BLaER1 treated with 17β-estradiol and CSF1 and Interleukin-3, amounts not matched to agents 10 nM and 100 nM (cell line): ENCODE measurements at regions not wholly inside any gene's neighbourhood (a gene's known extent, or its start where the extent isn't known, plus 50 kb on each side); places are given as distances from the start of the nearest gene placed in this dataset.

Source experiments
- H3K27ac ChIP-seq, 11 experiments: shearing (Covaris generic); formaldehyde crosslinking; 2 replicates each; pipeline ENCODE4 v1.8.1; 2022
- H3K27me3 ChIP-seq, 11 experiments: shearing (Covaris generic); formaldehyde crosslinking; 2 replicates each; pipeline ENCODE4 v1.8.1; 2022
- H3K36me3 ChIP-seq, 11 experiments: shearing (Covaris generic); formaldehyde crosslinking; 2 replicates each; pipeline ENCODE4 v1.8.1; 2022
- H3K4me1 ChIP-seq, 10 experiments: shearing (Covaris generic); formaldehyde crosslinking; 2 replicates each; pipeline ENCODE4 v1.8.1; 2022
- H3K4me2 ChIP-seq, 11 experiments: shearing (Covaris generic); formaldehyde crosslinking; 2 replicates each; pipeline ENCODE4 v1.8.1; 2022
- H3K4me3 ChIP-seq, 10 experiments: shearing (Covaris generic); formaldehyde crosslinking; 2 replicates each; pipeline ENCODE4 v1.8.1; 2022
- H3K9ac ChIP-seq, 11 experiments: shearing (Covaris generic); formaldehyde crosslinking; 2 replicates each; pipeline ENCODE4 v1.8.1; 2022
- H3K9me3 ChIP-seq, 11 experiments: shearing (Covaris generic); formaldehyde crosslinking; replicated peaks in 1 of 11; 2 replicates each; pipeline ENCODE4 v1.8.1; 2022
- H4K20me1 ChIP-seq, 11 experiments: shearing (Covaris generic); formaldehyde crosslinking; 2 replicates each; pipeline ENCODE4 v1.8.1; 2022
- Cebpa-rat ChIP-seq, 11 experiments: shearing (Covaris generic); IDR thresholded peaks; 2 replicates each; pipeline ENCODE4 v1.8.1; 2022

GRCh38 chr14:25116607-25117006, 66.7 kb upstream of the STXBP6 start:
- Histone ChIP-seq H3K4me2 (no peak overlapping the region), H4K20me1 (no peaks in the 10 kb centered on the region), H3K36me3 (no peaks in the 10 kb centered on the region), H3K9me3 (0 out of 22 replicates have a peak, but pooled peaks cover 0 to 4% (median 0%) of the 10 kb centered on the region in 11 experiments), H3K27me3 (no peaks in the 10 kb centered on the region), H3K9ac (no peak overlapping the region), H3K4me3 (no peak overlapping the region), H3K4me1 (peaks cover 0 to 1% (median 0%) of the 10 kb centered on the region in 10 experiments; a peak in 2 of 20 replicates), H3K27ac (no peak overlapping the region)
- no peak for TF ChIP-seq Cebpa-rat (IDR thresholded peaks at IDR 0.05)

GRCh38 chr14:25113394-25113793, 63.4 kb upstream of the STXBP6 start:
- H3K4me1 ChIP-seq, result no peaks in the 10 kb centered on the region
- no peaks in the 10 kb centered on the region for H3K27me3 ChIP-seq
- TF ChIP-seq Cebpa-rat (IDR thresholded peaks at IDR 0.05), result no peak
- no peaks in the 10 kb centered on the region for H3K36me3 ChIP-seq
- no peak overlapping the region for H3K4me2 ChIP-seq
- 0 out of 22 replicates have a peak, but pooled peaks cover 0 to 4% (median 0%) of the 10 kb centered on the region in 11 experiments for H3K9me3 ChIP-seq
- no peak overlapping the region for H3K27ac ChIP-seq
- H4K20me1 ChIP-seq, result no peaks in the 10 kb centered on the region
- no peak overlapping the region for H3K9ac ChIP-seq
- H3K4me3 ChIP-seq, result no peak overlapping the region

- Histone ChIP-seq H3K9me3 (0 out of 22 replicates have a peak, but pooled peaks cover 0 to 4% (median 0%) of the 10 kb centered on the region in 11 experiments), H3K4me2 (no peak overlapping the region), H3K27me3 (no peaks in the 10 kb centered on the region), H3K4me3 (no peak overlapping the region), H3K4me1 (no peaks in the 10 kb centered on the region), H3K36me3 (no peaks in the 10 kb centered on the region), H4K20me1 (no peaks in the 10 kb centered on the region), H3K9ac (no peak overlapping the region), H3K27ac (no peak overlapping the region)
- no peak for TF ChIP-seq Cebpa-rat (IDR thresholded peaks at IDR 0.05)
These were observed 61.2 kb upstream of the STXBP6 start for GRCh38 chr14:25111061-25111601.

- H3K36me3 ChIP-seq, result no peaks in the 10 kb centered on the region
- H3K4me3 ChIP-seq, result no peak overlapping the region
- H3K27me3 ChIP-seq, result no peaks in the 10 kb centered on the region
- 0 out of 22 replicates have a peak, but pooled peaks cover 0 to 3% (median 0%) of the 10 kb centered on the region in 11 experiments for H3K9me3 ChIP-seq
- H3K27ac ChIP-seq, result no peak overlapping the region
- no peaks in the 10 kb centered on the region for H4K20me1 ChIP-seq
- no peak overlapping the region for H3K4me2 ChIP-seq
- no peak for TF ChIP-seq Cebpa-rat (IDR thresholded peaks at IDR 0.05)
- no peaks in the 10 kb centered on the region for H3K4me1 ChIP-seq
- H3K9ac ChIP-seq, result no peak overlapping the region
These were observed 60.2 kb upstream of the STXBP6 start for GRCh38 chr14:25110106-25110505.

GRCh38 chr14:25108959-25109358, 59.0 kb upstream of the STXBP6 start:
- Histone ChIP-seq H3K4me3 (no peak overlapping the region), H3K36me3 (no peaks in the 10 kb centered on the region), H3K4me1 (no peaks in the 10 kb centered on the region), H3K4me2 (no peak overlapping the region), H4K20me1 (no peaks in the 10 kb centered on the region), H3K9me3 (0 out of 22 replicates have a peak, but pooled peaks cover 0 to 4% (median 0%) of the 10 kb centered on the region in 11 experiments), H3K9ac (no peak overlapping the region), H3K27ac (no peak overlapping the region), H3K27me3 (no peaks in the 10 kb centered on the region)
- no peak for TF ChIP-seq Cebpa-rat (IDR thresholded peaks at IDR 0.05)

- Histone ChIP-seq H3K27me3 (no peaks in the 10 kb centered on the region), H3K27ac (no peak overlapping the region), H3K4me1 (peaks cover 0 to 4% (median 0%) of the 10 kb centered on the region in 10 experiments; a peak in 1 of 20 replicates), H3K36me3 (no peaks in the 10 kb centered on the region), H3K9ac (no peak overlapping the region), H4K20me1 (no peaks in the 10 kb centered on the region), H3K4me2 (no peak overlapping the region), H3K9me3 (0 out of 22 replicates have a peak, but pooled peaks cover 0 to 4% (median 0%) of the 10 kb centered on the region in 11 experiments), H3K4me3 (no peak overlapping the region)
- no peak for TF ChIP-seq Cebpa-rat (IDR thresholded peaks at IDR 0.05)
These were observed 58.3 kb upstream of the STXBP6 start for GRCh38 chr14:25108291-25108690.

- H3K9ac ChIP-seq, result no peak overlapping the region
- peak overlapping the region in 1 of 11 experiments; percentile 7; a peak in 1 of 22 replicates for H3K4me2 ChIP-seq
- H3K36me3 ChIP-seq, result no peaks in the 10 kb centered on the region
- no peaks in the 10 kb centered on the region for H4K20me1 ChIP-seq
- no peaks in the 10 kb centered on the region for H3K27me3 ChIP-seq
- H3K4me1 ChIP-seq, result peaks cover 0 to 5% (median 0%) of the 10 kb centered on the region in 10 experiments; a peak in 1 of 20 replicates
- TF ChIP-seq Cebpa-rat (IDR thresholded peaks at IDR 0.05), result no peak
- no peak overlapping the region for H3K27ac ChIP-seq
- 0 out of 22 replicates have a peak, but pooled peaks cover 0 to 5% (median 0%) of the 10 kb centered on the region in 11 experiments for H3K9me3 ChIP-seq
- H3K4me3 ChIP-seq, result no peak overlapping the region
These were observed 53.9 kb upstream of the STXBP6 start for GRCh38 chr14:25103820-25104219.

- Histone ChIP-seq H3K9me3 (0 out of 22 replicates have a peak, but pooled peaks cover 0 to 5% (median 0%) of the 10 kb centered on the region in 11 experiments), H3K36me3 (no peaks in the 10 kb centered on the region), H3K4me1 (peaks cover 0 to 5% (median 0%) of the 10 kb centered on the region in 10 experiments; a peak in 1 of 20 replicates), H4K20me1 (no peaks in the 10 kb centered on the region), H3K4me2 (peak overlapping the region in 2 of 11 experiments; percentile 7 to 12; a peak in 2 of 22 replicates), H3K27me3 (no peaks in the 10 kb centered on the region), H3K9ac (no peak overlapping the region), H3K4me3 (no peak overlapping the region), H3K27ac (no peak overlapping the region)
- TF ChIP-seq Cebpa-rat (IDR thresholded peaks at IDR 0.05), result no peak
These were observed 53.3 kb upstream of the STXBP6 start for GRCh38 chr14:25103271-25103670.

GRCh38 chr14:25102788-25103187, 52.8 kb upstream of the STXBP6 start:
- Histone ChIP-seq H3K4me1 (peaks cover 0 to 5% (median 0%) of the 10 kb centered on the region in 10 experiments; a peak in 1 of 20 replicates), H3K4me3 (no peak overlapping the region), H4K20me1 (no peaks in the 10 kb centered on the region), H3K27me3 (no peaks in the 10 kb centered on the region), H3K9me3 (0 out of 22 replicates have a peak, but pooled peaks cover 0 to 5% (median 0%) of the 10 kb centered on the region in 11 experiments), H3K27ac (no peak overlapping the region), H3K9ac (no peak overlapping the region), H3K4me2 (no peak overlapping the region), H3K36me3 (no peaks in the 10 kb centered on the region)
- TF ChIP-seq Cebpa-rat (IDR thresholded peaks at IDR 0.05), result no peak

GRCh38 chr14:25101276-25101675, 51.3 kb upstream of the STXBP6 start:
- no peak overlapping the region for H3K4me2 ChIP-seq
- H3K4me1 ChIP-seq, result peaks cover 0 to 6% (median 3%) of the 10 kb centered on the region in 10 experiments; a peak in 15 of 20 replicates
- no peak overlapping the region for H3K27ac ChIP-seq
- no peaks in the 10 kb centered on the region for H3K27me3 ChIP-seq
- TF ChIP-seq Cebpa-rat (IDR thresholded peaks at IDR 0.05), result no peak
- 0 out of 22 replicates have a peak, but pooled peaks cover 0 to 5% (median 0%) of the 10 kb centered on the region in 11 experiments for H3K9me3 ChIP-seq
- H3K4me3 ChIP-seq, result no peak overlapping the region
- no peaks in the 10 kb centered on the region for H3K36me3 ChIP-seq
- no peak overlapping the region for H3K9ac ChIP-seq
- no peaks in the 10 kb centered on the region for H4K20me1 ChIP-seq
